Osteoblast (primary cell): ENCODE measurements at regions not wholly inside any gene's neighbourhood (a gene's known extent, or its start where the extent isn't known, plus 50 kb on each side); places are given as distances from the start of the nearest gene placed in this dataset.

Experiments used
- DNase-seq: peaks from one replicate; pipeline ENCODE4 v3.0.0; 2011; ENCODE audit warnings: low spot score, mixed read lengths; ENCODE audit not compliant: insufficient read length; ENCODE audit errors: missing footprints
- H2AFZ ChIP-seq: 2 replicates; pipeline ENCODE4 v1.6.0; 2011; ENCODE audit warnings: mild to moderate bottlenecking, low read length
- H3K27ac ChIP-seq: 2 replicates; pipeline ENCODE4 v1.5.1; 2011; ENCODE audit warnings: mild to moderate bottlenecking, low read depth, low read length, moderate library complexity
- H3K27me3 ChIP-seq: 2 replicates; pipeline ENCODE4 v1.6.0; 2012; ENCODE audit warnings: mild to moderate bottlenecking, control low read depth, inconsistent platforms, low read length, moderate library complexity; ENCODE audit not compliant: insufficient read depth
- H3K36me3 ChIP-seq: 2 replicates; pipeline ENCODE4 v1.5.1; 2011; ENCODE audit warnings: mild to moderate bottlenecking, low read length, control low read depth, moderate library complexity; ENCODE audit not compliant: insufficient read depth
- H3K4me1 ChIP-seq: 2 replicates; pipeline ENCODE4 v1.5.1; 2011; ENCODE audit warnings: mild to moderate bottlenecking, low read length, control low read depth, moderate library complexity; ENCODE audit not compliant: insufficient read depth
- H3K4me2 ChIP-seq: 2 replicates; pipeline ENCODE4 v1.6.0; 2011; ENCODE audit warnings: mild to moderate bottlenecking, low read length; ENCODE audit not compliant: insufficient read depth
- H3K4me3 ChIP-seq: fragments of 200-600 bp; sonication (generic); 3 replicates; pipeline ENCODE4 v1.5.1; 2012; ENCODE audit warnings: mild to moderate bottlenecking, low read length, inconsistent platforms; ENCODE audit not compliant: insufficient read depth
- H3K79me2 ChIP-seq: 2 replicates; pipeline ENCODE4 v1.6.0; 2012; ENCODE audit warnings: mild to moderate bottlenecking, low read length, control low read depth, inconsistent platforms; ENCODE audit not compliant: insufficient read depth
- H3K9me3 ChIP-seq: 2 replicates; pipeline ENCODE4 v1.5.1; 2011; ENCODE audit warnings: low read depth, low read length, control low read depth
- H4K20me1 ChIP-seq: 2 replicates; pipeline ENCODE4 v1.6.0; 2012; ENCODE audit warnings: mild to moderate bottlenecking, low read length, control low read depth; ENCODE audit not compliant: insufficient read depth
- CTCF ChIP-seq: IDR thresholded peaks from 2 replicates; pipeline ENCODE4 v1.5.1; 2011; ENCODE audit warnings: mild to moderate bottlenecking, low read depth, low read length, moderate library complexity; ENCODE audit errors: extremely low read depth

GRCh38 chr9:19689328-19690101 is 99.3 kb downstream of the SLC24A2 start:
- H3K4me1 ChIP-seq: no peaks in the 10 kb centered on the region
- DNase-seq: no peak
- no peaks in the 10 kb centered on the region for H3K36me3 ChIP-seq
- H3K4me3 ChIP-seq: no peak overlapping the region
- TF ChIP-seq CTCF: no peak
- H3K27ac ChIP-seq: no peak overlapping the region
- H3K27me3 ChIP-seq: no peaks in the 10 kb centered on the region
- H4K20me1 ChIP-seq: no peaks in the 10 kb centered on the region
- H3K4me2 ChIP-seq: no peak overlapping the region
- no peaks in the 10 kb centered on the region for H3K9me3 ChIP-seq
- H3K79me2 ChIP-seq: no peaks in the 10 kb centered on the region
- no peak overlapping the region for H2AFZ ChIP-seq

GRCh38 chr9:19683715-19684114 is 105.1 kb downstream of the SLC24A2 start:
- no peak for TF ChIP-seq CTCF
- no peak overlapping the region for H3K4me3 ChIP-seq

GRCh38 chr9:19682397-19682796 is 106.4 kb downstream of the SLC24A2 start:
- no peaks in the 10 kb centered on the region for H3K79me2 ChIP-seq
- no peaks in the 10 kb centered on the region for H3K27me3 ChIP-seq
- H4K20me1 ChIP-seq: no peaks in the 10 kb centered on the region
- H3K4me3 ChIP-seq: no peak overlapping the region
- H3K36me3 ChIP-seq: no peaks in the 10 kb centered on the region
- H3K4me1 ChIP-seq: no peaks in the 10 kb centered on the region
- no peak for DNase-seq
- H3K4me2 ChIP-seq: no peak overlapping the region
- no peak overlapping the region for H3K27ac ChIP-seq
- H2AFZ ChIP-seq: no peak overlapping the region
- TF ChIP-seq CTCF: no peak
- H3K9me3 ChIP-seq: no peaks in the 10 kb centered on the region

More at GRCh38 chr9:19683715-19684114, 105.1 kb downstream of the SLC24A2 start:
- Histone ChIP-seq H4K20me1 (no peaks in the 10 kb centered on the region), H3K27ac (no peak overlapping the region), H3K27me3 (no peaks in the 10 kb centered on the region), H3K79me2 (no peaks in the 10 kb centered on the region), H2AFZ (no peak overlapping the region), H3K4me1 (no peaks in the 10 kb centered on the region), H3K4me2 (no peak overlapping the region), H3K9me3 (no peaks in the 10 kb centered on the region), H3K36me3 (no peaks in the 10 kb centered on the region)
- no peak for DNase-seq

- Histone ChIP-seq H3K4me3 (no peak overlapping the region), H3K4me2 (no peak overlapping the region), H3K27ac (no peak overlapping the region), H4K20me1 (no peaks in the 10 kb centered on the region), H2AFZ (no peak overlapping the region), H3K4me1 (no peaks in the 10 kb centered on the region), H3K36me3 (no peaks in the 10 kb centered on the region), H3K79me2 (no peaks in the 10 kb centered on the region), H3K27me3 (no peaks in the 10 kb centered on the region), H3K9me3 (no peaks in the 10 kb centered on the region)
- TF ChIP-seq CTCF: no peak
- no peak for DNase-seq
Observed at GRCh38 chr9:19681846-19682245, 107.0 kb downstream of the SLC24A2 start.
